ENCODE measurements at regions not wholly inside any gene's neighbourhood (a gene's known extent, or its start where the extent isn't known, plus 50 kb on each side); places are given as distances from the start of the nearest gene placed in this dataset.
"Not testable (repeated sequence)": the region's sequence is repeated elsewhere in the genome, so short reads cannot be mapped to it uniquely, and the experiment has no call there.

DNA sequence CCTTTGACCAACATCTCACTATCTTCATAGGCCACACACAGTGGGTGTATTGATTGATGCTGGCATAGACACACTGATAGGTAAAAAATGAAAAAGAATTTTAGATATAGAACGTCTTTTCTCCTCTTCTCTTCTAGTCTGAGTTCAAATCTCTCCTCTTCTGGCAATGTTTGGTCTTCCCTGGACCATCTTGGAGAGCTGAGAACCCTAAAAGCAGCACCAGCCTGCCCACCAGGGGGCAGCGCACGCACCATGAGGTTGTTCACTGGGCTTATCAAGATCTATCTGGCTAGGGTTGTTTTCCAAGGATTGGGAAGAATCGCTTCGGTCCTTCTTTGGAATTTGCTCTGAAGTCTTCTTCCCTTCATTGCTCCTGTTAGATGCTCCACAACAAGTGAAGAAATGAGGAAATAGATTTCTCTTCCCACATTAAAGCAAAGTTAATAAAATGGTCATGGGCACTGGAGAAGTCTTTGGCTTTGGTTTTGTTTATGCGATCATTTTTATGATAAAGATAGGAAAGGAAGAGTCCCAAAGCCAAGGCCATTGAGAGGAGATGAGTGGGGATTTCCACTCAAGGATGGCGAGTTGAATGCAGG is 104.0 kb upstream of the OLIG2 start:
- Histone ChIP-seq H3K4me3 (no peak overlapping the region), H3K4me1 (peaks cover 0 to 10% (median 0%) of the 10 kb centered on the region in 6 donors), H3K27ac (no peak overlapping the region), H3K36me3 (no peaks in the 10 kb centered on the region), H3K9me3 (peaks cover 8 to 27% (median 22%) of the 10 kb centered on the region in 8 donors), H3K27me3 (replicated peaks in 1 of 7) (peaks cover 0 to 5% (median 0%) of the 10 kb centered on the region in 7 donors)
- intact Hi-C loops (cut with DNase I; ENCODE audit: low total_unique reads): no loop called here
- TF ChIP-seq, protein P1, sequence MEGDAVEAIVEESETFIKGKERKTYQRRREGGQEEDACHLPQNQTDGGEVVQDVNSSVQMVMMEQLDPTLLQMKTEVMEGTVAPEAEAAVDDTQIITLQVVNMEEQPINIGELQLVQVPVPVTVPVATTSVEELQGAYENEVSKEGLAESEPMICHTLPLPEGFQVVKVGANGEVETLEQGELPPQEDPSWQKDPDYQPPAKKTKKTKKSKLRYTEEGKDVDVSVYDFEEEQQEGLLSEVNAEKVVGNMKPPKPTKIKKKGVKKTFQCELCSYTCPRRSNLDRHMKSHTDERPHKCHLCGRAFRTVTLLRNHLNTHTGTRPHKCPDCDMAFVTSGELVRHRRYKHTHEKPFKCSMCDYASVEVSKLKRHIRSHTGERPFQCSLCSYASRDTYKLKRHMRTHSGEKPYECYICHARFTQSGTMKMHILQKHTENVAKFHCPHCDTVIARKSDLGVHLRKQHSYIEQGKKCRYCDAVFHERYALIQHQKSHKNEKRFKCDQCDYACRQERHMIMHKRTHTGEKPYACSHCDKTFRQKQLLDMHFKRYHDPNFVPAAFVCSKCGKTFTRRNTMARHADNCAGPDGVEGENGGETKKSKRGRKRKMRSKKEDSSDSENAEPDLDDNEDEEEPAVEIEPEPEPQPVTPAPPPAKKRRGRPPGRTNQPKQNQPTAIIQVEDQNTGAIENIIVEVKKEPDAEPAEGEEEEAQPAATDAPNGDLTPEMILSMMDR (IDR thresholded peaks at IDR 0.05 in 8 of 11, conservative IDR thresholded peaks at IDR 0.05 in 3 of 11): peak in 9 of 11 experiments; percentile 18 to 74 (median 61)
- TF ChIP-seq POLR2A (IDR thresholded peaks at IDR 0.05): no peak
- no peak for TF ChIP-seq POLR2AphosphoS5 (IDR thresholded peaks at IDR 0.05)
- DNase-seq: peak; percentile 79
- WGBS, 5 donors: 73 to 82% (median 79%) methylated on average over 7 of the region's 7 CpGs

DNA sequence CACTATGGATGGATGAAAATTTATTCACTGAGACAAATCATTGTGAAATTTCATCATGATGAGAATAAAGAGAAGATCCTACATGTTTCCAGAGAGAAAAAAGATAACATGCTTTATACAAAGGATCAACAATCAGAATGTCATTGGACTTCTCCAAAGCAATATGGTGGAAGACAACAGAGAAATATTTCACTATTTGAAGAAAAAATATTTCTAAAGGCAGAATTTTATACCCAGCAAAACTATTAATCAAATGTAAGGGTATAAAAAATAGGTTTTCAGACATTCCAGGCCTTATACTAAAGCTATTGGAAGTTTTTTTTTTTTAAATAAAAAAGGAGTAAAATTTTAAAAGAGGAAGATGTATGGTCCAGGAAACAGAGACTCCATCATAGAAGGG is 100.6 kb upstream of the OLIG2 start:
- TF ChIP-seq POLR2A (IDR thresholded peaks at IDR 0.05) (no peak), POLR2AphosphoS5 (IDR thresholded peaks at IDR 0.05) (no peak)
- TF ChIP-seq, protein P1 (IDR thresholded peaks at IDR 0.05 in 8 of 11, conservative IDR thresholded peaks at IDR 0.05 in 3 of 11): no peak
- peaks cover 0 to 3% (median 0%) of the 10 kb centered on the region in 6 donors for H3K4me1 ChIP-seq
- H3K27ac ChIP-seq: no peak overlapping the region
- no peaks in the 10 kb centered on the region for H3K36me3 ChIP-seq
- DNase-seq: no peak
- H3K4me3 ChIP-seq: no peak overlapping the region
- peaks cover 8 to 28% (median 22%) of the 10 kb centered on the region in 8 donors for H3K9me3 ChIP-seq
- intact Hi-C loops (cut with DNase I; ENCODE audit: low total_unique reads): no loop called here
- H3K27me3 ChIP-seq (replicated peaks in 1 of 7): no peaks in the 10 kb centered on the region

DNA sequence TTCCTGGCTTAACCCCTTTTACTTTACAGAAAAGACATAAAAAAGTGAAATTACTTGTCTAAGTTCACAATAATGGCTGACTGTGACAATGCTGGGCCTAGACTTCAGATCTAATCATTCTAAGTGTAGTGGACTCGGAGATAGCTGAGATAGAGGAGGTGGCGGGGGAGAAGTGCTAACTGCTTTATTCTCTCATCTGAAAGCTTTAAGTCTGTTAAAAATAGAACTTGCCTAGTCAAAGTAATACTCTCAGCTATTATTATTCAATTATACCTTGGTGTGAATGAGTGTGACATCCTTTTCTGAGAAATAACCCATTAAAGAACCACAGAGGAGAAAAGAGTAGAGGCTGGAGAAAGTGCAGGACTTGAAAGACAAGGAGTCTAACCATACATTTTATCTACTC is 96.1 kb upstream of the OLIG2 start:
- TF ChIP-seq, protein P1 (IDR thresholded peaks at IDR 0.05 in 8 of 11, conservative IDR thresholded peaks at IDR 0.05 in 3 of 11): no peak
- Histone ChIP-seq H3K4me1 (peaks cover 0 to 36% (median 16%) of the 10 kb centered on the region in 6 donors), H3K4me3 (no peak overlapping the region), H3K27me3 (replicated peaks in 1 of 7) (no peaks in the 10 kb centered on the region), H3K27ac (peak overlapping the region in 2 of 8 donors; percentile 14 to 49), H3K36me3 (no peaks in the 10 kb centered on the region), H3K9me3 (peaks cover 8 to 22% (median 19%) of the 10 kb centered on the region in 8 donors)
- DNase-seq: no peak
- WGBS, 5 donors: 69 to 76% (median 75%) methylated on average over 2 of the region's 2 CpGs
- intact Hi-C loops (cut with DNase I; ENCODE audit: low total_unique reads): no loop called here

DNA sequence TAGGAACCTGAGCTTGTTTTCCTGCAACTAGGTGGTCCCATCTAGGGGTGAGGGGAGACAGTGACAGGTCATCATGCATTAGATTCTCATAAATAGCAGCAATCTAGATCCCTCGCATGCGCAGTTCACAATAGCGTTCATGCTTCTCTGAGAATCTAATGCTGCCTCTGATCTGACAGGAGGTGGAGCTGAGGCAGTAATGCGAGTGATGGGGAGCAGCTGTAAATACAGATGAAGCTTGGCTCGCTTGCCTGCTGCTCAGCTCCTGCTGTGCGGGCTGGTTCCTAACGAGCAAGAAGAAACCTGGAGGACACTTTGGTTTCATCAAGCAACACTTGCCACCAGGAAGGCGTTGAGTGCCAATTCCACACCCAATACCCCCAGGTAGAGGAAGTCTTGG is 95.1 kb upstream of the OLIG2 start:
- Histone ChIP-seq H3K36me3 (no peaks in the 10 kb centered on the region), H3K4me3 (no peak overlapping the region), H3K9me3 (peaks cover 2 to 11% (median 8%) of the 10 kb centered on the region in 8 donors), H3K27me3 (replicated peaks in 1 of 7) (no peaks in the 10 kb centered on the region), H3K27ac (no peak overlapping the region), H3K4me1 (peaks cover 0 to 36% (median 16%) of the 10 kb centered on the region in 6 donors)
- intact Hi-C loops (cut with DNase I; ENCODE audit: low total_unique reads): no loop called here
- DNase-seq: no peak
- WGBS, 5 donors: 72 to 86% (median 80%) methylated on average over 7 to 8 of the region's 8 CpGs
- TF ChIP-seq, protein P1 (IDR thresholded peaks at IDR 0.05 in 8 of 11, conservative IDR thresholded peaks at IDR 0.05 in 3 of 11): no peak
- TF ChIP-seq POLR2A (IDR thresholded peaks at IDR 0.05) (no peak), POLR2AphosphoS5 (IDR thresholded peaks at IDR 0.05) (no peak)

DNA sequence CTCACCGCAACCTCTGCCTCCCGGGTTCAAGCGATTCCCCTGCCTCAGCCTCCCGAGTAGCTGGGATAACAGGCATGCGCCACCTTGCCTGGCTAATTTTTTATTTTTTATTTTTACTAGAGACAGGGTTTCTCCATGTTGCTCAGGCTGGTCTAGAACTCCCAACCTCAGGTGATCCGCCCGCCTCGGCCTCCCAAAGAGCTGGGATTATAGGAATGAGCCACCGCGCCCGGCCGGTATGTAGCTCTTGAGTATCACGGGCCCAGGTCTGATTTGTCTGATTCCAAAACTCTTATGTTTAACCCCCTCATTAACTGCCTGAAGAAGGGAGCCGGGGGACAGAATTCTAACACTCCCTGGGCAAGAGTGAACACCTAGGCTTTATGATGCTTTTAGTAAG is 91.7 kb upstream of the OLIG2 start:
- H3K27ac ChIP-seq; H3K4me3 ChIP-seq; DNase-seq; H3K36me3 ChIP-seq; H3K9me3 ChIP-seq; intact Hi-C loops (cut with DNase I; ENCODE audit: low total_unique reads); H3K27me3 ChIP-seq (replicated peaks in 1 of 7): not testable (repeated sequence)
- peaks cover 0 to 36% (median 16%) of the 10 kb centered on the region in 6 donors for H3K4me1 ChIP-seq
- WGBS, 5 donors: 91 to 97% (median 95%) methylated on average over 14 of the region's 14 CpGs

All from spleen (tissue), 11 donors.